Activated gamma-delta T cell treated with anti-CD3 and anti-CD28 coated beads, Interleukin-2, amount 50 U/mL, for 16 hours (primary cell): ENCODE measurements at regions not wholly inside any gene's neighbourhood (a gene's known extent, or its start where the extent isn't known, plus 50 kb on each side); places are given as distances from the start of the nearest gene placed in this dataset.

Experiments
- DNase-seq: peaks from one replicate; pipeline ENCODE4 v3.0.0-alpha.2; 2020; ENCODE audit warnings: low read depth

- no peak for DNase-seq
These were observed 117.3 kb downstream of the BEGAIN start for GRCh38 chr14:100469632-100470522.

- no peak for DNase-seq
These were observed 116.7 kb downstream of the BEGAIN start for GRCh38 chr14:100470523-100470897.

- no peak for DNase-seq
These were observed 115.7 kb downstream of the BEGAIN start for GRCh38 chr14:100471441-100472093.

GRCh38 chr14:100472094-100472455 is 115.1 kb downstream of the BEGAIN start:
- no peak for DNase-seq

- no peak for DNase-seq
These were observed 114.7 kb downstream of the BEGAIN start for GRCh38 chr14:100472491-100472890.

- no peak for DNase-seq
These were observed 114.0 kb downstream of the BEGAIN start for GRCh38 chr14:100473249-100473648.

- DNase-seq, result no peak
These were observed 113.0 kb downstream of the BEGAIN start for GRCh38 chr14:100474196-100474595.

- DNase-seq, result no peak
These were observed 111.9 kb downstream of the BEGAIN start for GRCh38 chr14:100475268-100475667.

- DNase-seq, result no peak
These were observed 111.0 kb downstream of the BEGAIN start for GRCh38 chr14:100476012-100476822.

- DNase-seq, result no peak
These were observed 102.5 kb downstream of the BEGAIN start for GRCh38 chr14:100484531-100485267.

GRCh38 chr14:100486025-100486828 is 101.0 kb downstream of the BEGAIN start:
- peak; percentile 47 for DNase-seq
